Effector memory CD8-positive, alpha-beta T cell (primary cell): ENCODE measurements at regions not wholly inside any gene's neighbourhood (a gene's known extent, or its start where the extent isn't known, plus 50 kb on each side); places are given as distances from the start of the nearest gene placed in this dataset.

Experiments used
- ATAC-seq: fragments of 150-1000 bp; cut with Tn5 transposase; replicated peaks from 2 replicates; pipeline ENCODE4 v1.10.0; 2021; ENCODE audit warnings: mild to moderate bottlenecking, moderate library complexity
- DNase-seq, 3 experiments: peaks; one replicate each; pipeline ENCODE4 v3.0.0; 2021
- H3K27ac Mint-ChIP-seq, 2 donors: one replicate each; pipeline ENCODE4 v1.8.0; 2022; ENCODE audit warnings: mild to moderate bottlenecking in 2 of 2, mixed read lengths in 2 of 2, moderate library complexity in 2 of 2
- H3K27me3 Mint-ChIP-seq, 2 donors: one replicate each; pipeline ENCODE4 v1.8.0; 2022; ENCODE audit warnings: mixed read lengths in 2 of 2
- H3K36me3 Mint-ChIP-seq: one replicate; pipeline ENCODE4 v1.8.0; 2022; ENCODE audit warnings: mild to moderate bottlenecking, moderate library complexity, mixed read lengths; ENCODE audit not compliant: insufficient read depth
- H3K4me1 Mint-ChIP-seq, 2 donors: one replicate each; pipeline ENCODE4 v1.8.0; 2022; ENCODE audit warnings: low read depth in 2 of 2, mixed read lengths in 2 of 2
- H3K4me3 Mint-ChIP-seq, 2 donors: one replicate each; pipeline ENCODE4 v1.8.0; 2022; ENCODE audit warnings: mild to moderate bottlenecking in 2 of 2, mixed read lengths in 2 of 2, moderate library complexity in 2 of 2
- H3K9me3 Mint-ChIP-seq, 2 donors: one replicate each; pipeline ENCODE4 v1.8.0; 2022; ENCODE audit warnings: mixed read lengths in 2 of 2

GRCh38 chr11:127136438-127136837 is 135.9 kb upstream of the KIRREL3 start:
- Mint-ChIP-seq H3K27me3 (peaks cover 0 to 5% of the 10 kb centered on the region in 2 donors), H3K36me3 (no peaks in the 10 kb centered on the region), H3K9me3 (peaks cover 0 to 2% of the 10 kb centered on the region in 2 donors), H3K4me3 (no peak overlapping the region), H3K4me1 (no peaks in the 10 kb centered on the region), H3K27ac (no peak overlapping the region)
- no peak for DNase-seq
- no peak for ATAC-seq

GRCh38 chr11:127135256-127135655 is 134.7 kb upstream of the KIRREL3 start:
- Mint-ChIP-seq H3K4me1 (no peaks in the 10 kb centered on the region), H3K9me3 (peaks cover 0 to 2% of the 10 kb centered on the region in 2 donors), H3K27ac (no peak overlapping the region), H3K27me3 (peaks cover 0 to 5% of the 10 kb centered on the region in 2 donors), H3K36me3 (no peaks in the 10 kb centered on the region), H3K4me3 (no peak overlapping the region)
- DNase-seq: no peak
- ATAC-seq: no peak

GRCh38 chr11:127133061-127133460 is 132.5 kb upstream of the KIRREL3 start:
- ATAC-seq (no peak), DNase-seq (no peak)
- H3K4me3 Mint-ChIP-seq: no peak overlapping the region
- H3K9me3 Mint-ChIP-seq: peaks cover 0 to 2% of the 10 kb centered on the region in 2 donors
- H3K27ac Mint-ChIP-seq: no peak overlapping the region
- peaks cover 0 to 5% of the 10 kb centered on the region in 2 donors for H3K27me3 Mint-ChIP-seq
- H3K4me1 Mint-ChIP-seq: no peaks in the 10 kb centered on the region
- no peaks in the 10 kb centered on the region for H3K36me3 Mint-ChIP-seq

GRCh38 chr11:127130321-127130720 is 129.8 kb upstream of the KIRREL3 start:
- Mint-ChIP-seq H3K9me3 (peaks cover 0 to 2% of the 10 kb centered on the region in 2 donors), H3K27me3 (peaks cover 0 to 5% of the 10 kb centered on the region in 2 donors), H3K27ac (no peak overlapping the region), H3K4me1 (no peaks in the 10 kb centered on the region), H3K36me3 (no peaks in the 10 kb centered on the region), H3K4me3 (no peak overlapping the region)
- DNase-seq (no peak), ATAC-seq (no peak)

GRCh38 chr11:127126986-127127385 is 126.4 kb upstream of the KIRREL3 start:
- H3K4me1 Mint-ChIP-seq: no peaks in the 10 kb centered on the region
- no peaks in the 10 kb centered on the region for H3K27me3 Mint-ChIP-seq
- H3K36me3 Mint-ChIP-seq: no peaks in the 10 kb centered on the region
- DNase-seq: no peak
- no peak overlapping the region for H3K4me3 Mint-ChIP-seq
- H3K9me3 Mint-ChIP-seq: no peaks in the 10 kb centered on the region
- ATAC-seq: no peak
- no peak overlapping the region for H3K27ac Mint-ChIP-seq

GRCh38 chr11:127119356-127119755 is 118.8 kb upstream of the KIRREL3 start:
- Mint-ChIP-seq H3K27me3 (no peaks in the 10 kb centered on the region), H3K9me3 (no peaks in the 10 kb centered on the region), H3K27ac (no peak overlapping the region), H3K4me1 (no peaks in the 10 kb centered on the region), H3K4me3 (no peak overlapping the region), H3K36me3 (no peaks in the 10 kb centered on the region)
- ATAC-seq (no peak), DNase-seq (no peak)

- ATAC-seq: no peak
Measured at GRCh38 chr11:127118811-127119210, 118.2 kb upstream of the KIRREL3 start.

GRCh38 chr11:127117231-127117739 is 116.7 kb upstream of the KIRREL3 start:
- Mint-ChIP-seq H3K9me3 (no peaks in the 10 kb centered on the region), H3K27me3 (no peaks in the 10 kb centered on the region), H3K4me3 (no peak overlapping the region), H3K27ac (no peak overlapping the region), H3K4me1 (no peaks in the 10 kb centered on the region), H3K36me3 (no peaks in the 10 kb centered on the region)
- DNase-seq: no peak
- no peak for ATAC-seq

More at GRCh38 chr11:127118811-127119210, 118.2 kb upstream of the KIRREL3 start:
- no peaks in the 10 kb centered on the region for H3K4me1 Mint-ChIP-seq
- H3K27ac Mint-ChIP-seq: no peak overlapping the region
- H3K9me3 Mint-ChIP-seq: no peaks in the 10 kb centered on the region
- no peak overlapping the region for H3K4me3 Mint-ChIP-seq
- no peaks in the 10 kb centered on the region for H3K36me3 Mint-ChIP-seq
- no peak for DNase-seq
- no peaks in the 10 kb centered on the region for H3K27me3 Mint-ChIP-seq

- no peaks in the 10 kb centered on the region for H3K36me3 Mint-ChIP-seq
- H3K4me3 Mint-ChIP-seq: no peak overlapping the region
- DNase-seq (no peak), ATAC-seq (no peak)
- H3K27ac Mint-ChIP-seq: no peak overlapping the region
- H3K9me3 Mint-ChIP-seq: no peaks in the 10 kb centered on the region
- H3K27me3 Mint-ChIP-seq: no peaks in the 10 kb centered on the region
- H3K4me1 Mint-ChIP-seq: no peaks in the 10 kb centered on the region
Measured at GRCh38 chr11:127115844-127116243, 115.3 kb upstream of the KIRREL3 start.

GRCh38 chr11:127114035-127114434 is 113.5 kb upstream of the KIRREL3 start:
- no peaks in the 10 kb centered on the region for H3K4me1 Mint-ChIP-seq
- H3K4me3 Mint-ChIP-seq: no peak overlapping the region
- ATAC-seq (no peak), DNase-seq (no peak)
- no peak overlapping the region for H3K27ac Mint-ChIP-seq
- H3K27me3 Mint-ChIP-seq: no peaks in the 10 kb centered on the region
- H3K36me3 Mint-ChIP-seq: no peaks in the 10 kb centered on the region
- peaks cover 0 to 2% of the 10 kb centered on the region in 2 donors for H3K9me3 Mint-ChIP-seq

- Mint-ChIP-seq H3K4me1 (no peaks in the 10 kb centered on the region), H3K9me3 (peaks cover 0 to 2% of the 10 kb centered on the region in 2 donors), H3K4me3 (no peak overlapping the region), H3K27ac (no peak overlapping the region), H3K36me3 (no peaks in the 10 kb centered on the region), H3K27me3 (peaks cover 0 to 7% of the 10 kb centered on the region in 2 donors)
- ATAC-seq (no peak), DNase-seq (no peak)
Measured at GRCh38 chr11:127110542-127110941, 110.0 kb upstream of the KIRREL3 start.

- Mint-ChIP-seq H3K36me3 (no peaks in the 10 kb centered on the region), H3K27ac (no peak overlapping the region), H3K4me1 (no peaks in the 10 kb centered on the region), H3K4me3 (no peak overlapping the region), H3K9me3 (peaks cover 0 to 2% of the 10 kb centered on the region in 2 donors), H3K27me3 (peaks cover 0 to 7% of the 10 kb centered on the region in 2 donors)
- ATAC-seq: no peak
- no peak for DNase-seq
Measured at GRCh38 chr11:127109796-127110480, 109.4 kb upstream of the KIRREL3 start.

GRCh38 chr11:127108838-127109237 is 108.3 kb upstream of the KIRREL3 start:
- DNase-seq: no peak
- no peak overlapping the region for H3K4me3 Mint-ChIP-seq

GRCh38 chr11:127106938-127107337 is 106.4 kb upstream of the KIRREL3 start:
- Mint-ChIP-seq H3K4me1 (no peaks in the 10 kb centered on the region), H3K27ac (no peak overlapping the region), H3K4me3 (no peak overlapping the region), H3K9me3 (peaks cover 0 to 2% of the 10 kb centered on the region in 2 donors), H3K36me3 (no peaks in the 10 kb centered on the region), H3K27me3 (peaks cover 0 to 7% of the 10 kb centered on the region in 2 donors)
- DNase-seq (no peak), ATAC-seq (no peak)

More at GRCh38 chr11:127108838-127109237, 108.3 kb upstream of the KIRREL3 start:
- ATAC-seq: no peak
- H3K9me3 Mint-ChIP-seq: peaks cover 0 to 2% of the 10 kb centered on the region in 2 donors
- H3K27ac Mint-ChIP-seq: no peak overlapping the region
- H3K36me3 Mint-ChIP-seq: no peaks in the 10 kb centered on the region
- H3K4me1 Mint-ChIP-seq: no peaks in the 10 kb centered on the region
- H3K27me3 Mint-ChIP-seq: peaks cover 0 to 7% of the 10 kb centered on the region in 2 donors
